Left ventricle myocardium inferior (tissue), 1 donor: ENCODE measurements at regions not wholly inside any gene's neighbourhood (a gene's known extent, or its start where the extent isn't known, plus 50 kb on each side); places are given as distances from the start of the nearest gene placed in this dataset.

Experiments used
- DNase-seq: peaks from one replicate; pipeline ENCODE4 v3.0.0-alpha.2; 2020
- H3K27ac ChIP-seq: fragments of 200-600 bp; replicated peaks from 2 replicates; pipeline ENCODE4 v1.8.0; 2021
- H3K27me3 ChIP-seq: fragments of 200-600 bp; 2 replicates; pipeline ENCODE4 v1.8.0; 2021; ENCODE audit warnings: low read depth
- H3K36me3 ChIP-seq: fragments of 200-600 bp; 2 replicates; pipeline ENCODE4 v1.8.0; 2021
- H3K4me1 ChIP-seq: fragments of 200-600 bp; 2 replicates; pipeline ENCODE4 v1.8.0; 2021
- H3K4me3 ChIP-seq: fragments of 200-600 bp; 2 replicates; pipeline ENCODE4 v1.8.0; 2021; ENCODE audit warnings: mild to moderate bottlenecking, moderate library complexity
- H3K9me3 ChIP-seq: fragments of 200-600 bp; replicated peaks from 2 replicates; pipeline ENCODE4 v1.8.0; 2021
- CTCF ChIP-seq: fragments of 200-600 bp; IDR thresholded peaks from 2 replicates; pipeline ENCODE4 v1.8.0; 2021; ENCODE audit warnings: antibody characterized with exemption, mild to moderate bottlenecking, borderline replicate concordance
- intact Hi-C: fragments of 100-400 bp; cut with micrococcal nuclease; formaldehyde crosslinking; loops from one replicate; pipeline ENCODE4 v1.11.0; 2022
- donor health status: DM: no; HTN: yes; CAD: no; lungs with severe emphysema.

DNA sequence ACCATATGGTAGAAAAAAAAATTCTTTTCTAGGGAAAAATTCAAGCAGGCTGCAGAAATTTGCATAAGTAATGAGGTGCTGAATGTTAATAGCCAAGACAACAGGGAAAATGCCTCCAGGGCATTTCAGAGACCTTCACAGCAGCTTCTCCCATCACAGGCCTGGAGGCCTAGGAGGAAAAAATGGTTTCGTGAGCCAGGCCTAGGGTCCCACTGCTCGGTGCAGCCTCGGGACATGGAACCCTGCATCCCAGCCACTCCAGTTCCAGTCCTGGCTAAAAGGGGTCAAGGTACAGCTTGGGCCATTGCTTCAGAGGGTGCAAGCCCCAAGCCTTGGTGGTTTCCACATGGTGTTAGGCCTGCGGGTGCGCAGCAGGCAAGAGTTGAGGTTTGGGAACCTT is 436.0 kb upstream of the SMC2 start:
- H3K4me3 ChIP-seq: no peak overlapping the region
- no peaks in the 10 kb centered on the region for H3K36me3 ChIP-seq
- H3K4me1 ChIP-seq: no peaks in the 10 kb centered on the region
- DNase-seq: no peak
- intact Hi-C loops: no loop called here
- no peak for TF ChIP-seq CTCF
- H3K27me3 ChIP-seq: no peaks in the 10 kb centered on the region
- peaks cover 24% of the 10 kb centered on the region for H3K9me3 ChIP-seq
- no peak overlapping the region for H3K27ac ChIP-seq

GRCh38 chr9:103660830-103661229 is 433.3 kb upstream of the SMC2 start:
- Histone ChIP-seq H3K4me1 (no peaks in the 10 kb centered on the region), H3K36me3 (no peaks in the 10 kb centered on the region), H3K4me3 (no peak overlapping the region), H3K27ac (no peak overlapping the region), H3K9me3 (peaks cover 24% of the 10 kb centered on the region), H3K27me3 (no peaks in the 10 kb centered on the region)
- DNase-seq: no peak
- TF ChIP-seq CTCF: no peak
- intact Hi-C loops: no loop called here

DNA sequence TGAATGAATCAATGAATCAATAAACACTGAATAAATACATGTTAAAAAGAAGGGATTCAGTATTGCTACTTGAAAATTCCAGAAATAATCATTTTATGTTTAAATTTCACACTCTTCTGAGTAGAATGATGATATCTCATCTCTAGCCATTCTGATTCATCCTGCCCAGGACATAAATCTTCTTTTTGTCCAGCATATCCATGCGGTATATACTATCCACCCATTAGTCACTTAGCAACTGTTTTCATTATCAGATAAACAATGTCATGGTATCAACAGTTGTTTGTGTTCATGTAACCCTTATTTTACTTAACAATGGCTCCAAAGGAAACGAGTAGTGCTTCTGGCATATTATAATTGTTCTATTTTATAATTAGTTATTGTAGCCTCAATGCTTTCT is 432.4 kb upstream of the SMC2 start:
- no peak overlapping the region for H3K4me3 ChIP-seq
- no peak for DNase-seq
- H3K4me1 ChIP-seq: no peaks in the 10 kb centered on the region
- no peaks in the 10 kb centered on the region for H3K36me3 ChIP-seq
- H3K27me3 ChIP-seq: no peaks in the 10 kb centered on the region
- no peak overlapping the region for H3K27ac ChIP-seq
- peaks cover 21% of the 10 kb centered on the region for H3K9me3 ChIP-seq
- intact Hi-C loops: no loop called here
- no peak for TF ChIP-seq CTCF

DNA sequence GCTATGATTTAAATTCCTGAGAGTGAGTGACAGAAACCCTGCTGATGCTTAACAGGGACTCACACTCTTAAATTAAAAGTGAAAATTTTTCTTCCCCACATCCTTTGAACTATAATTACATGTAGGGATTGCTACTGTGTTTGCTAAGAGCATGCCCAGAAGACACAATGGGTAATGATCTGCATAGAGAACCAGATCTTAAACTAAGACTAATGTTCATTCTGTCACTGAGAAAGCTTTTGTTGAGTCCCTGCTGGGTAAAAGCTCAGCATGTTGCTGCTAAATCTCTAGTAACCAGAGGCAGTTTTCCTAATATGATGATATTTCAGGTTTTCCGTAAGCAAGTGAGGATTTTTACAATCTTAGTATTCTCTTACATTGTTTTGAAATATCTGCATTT is 424.8 kb upstream of the SMC2 start:
- Histone ChIP-seq H3K27ac (no peak overlapping the region), H3K36me3 (no peaks in the 10 kb centered on the region), H3K27me3 (no peaks in the 10 kb centered on the region), H3K4me1 (no peaks in the 10 kb centered on the region), H3K9me3 (no peaks in the 10 kb centered on the region), H3K4me3 (no peak overlapping the region)
- DNase-seq: no peak
- intact Hi-C loops: no loop called here
- TF ChIP-seq CTCF: no peak

DNA sequence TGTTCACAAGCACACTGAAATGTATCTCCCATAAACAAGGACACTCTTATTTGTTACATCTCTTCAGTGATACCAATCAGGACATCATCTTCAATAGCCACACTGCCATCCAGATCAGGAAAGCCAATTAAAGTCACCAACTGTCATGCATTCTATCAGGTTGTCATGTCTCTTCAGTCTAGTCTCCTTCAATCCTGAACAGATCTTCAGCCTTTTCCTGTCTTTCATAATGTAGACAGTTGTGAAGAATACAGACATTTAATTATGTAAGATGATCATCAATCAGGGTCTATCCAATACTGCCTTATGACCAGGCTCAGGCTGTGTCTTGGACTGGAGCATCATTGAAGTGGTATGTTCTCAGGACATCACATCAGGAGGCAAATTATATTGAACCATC is 419.8 kb upstream of the SMC2 start:
- Histone ChIP-seq H3K4me1 (no peaks in the 10 kb centered on the region), H3K4me3 (no peak overlapping the region), H3K9me3 (no peaks in the 10 kb centered on the region), H3K36me3 (no peaks in the 10 kb centered on the region), H3K27me3 (no peaks in the 10 kb centered on the region), H3K27ac (no peak overlapping the region)
- intact Hi-C loops: no loop called here
- no peak for DNase-seq
- TF ChIP-seq CTCF: no peak

- Histone ChIP-seq H3K9me3 (no peaks in the 10 kb centered on the region), H3K36me3 (no peaks in the 10 kb centered on the region), H3K4me3 (no peak overlapping the region), H3K27me3 (no peaks in the 10 kb centered on the region), H3K4me1 (no peaks in the 10 kb centered on the region), H3K27ac (no peak overlapping the region)
- intact Hi-C loops: no loop called here
- no peak for TF ChIP-seq CTCF
- DNase-seq: no peak
Observed at GRCh38 chr9:103680581-103680980, 413.5 kb upstream of the SMC2 start.
